GM06990 (cell line): ENCODE measurements at regions not wholly inside any gene's neighbourhood (a gene's known extent, or its start where the extent isn't known, plus 50 kb on each side); places are given as distances from the start of the nearest gene placed in this dataset.

Experiments
- DNase-seq: peaks from one replicate; pipeline ENCODE4 v3.0.0-alpha.2; 2011; ENCODE audit not compliant: insufficient read length; ENCODE audit errors: extremely low read depth
- H3K27me3 ChIP-seq: replicated peaks from 2 replicates; pipeline ENCODE4 v1.6.0; 2011; ENCODE audit warnings: low read length; ENCODE audit not compliant: control insufficient read depth, insufficient read depth
- H3K36me3 ChIP-seq: 2 replicates; pipeline ENCODE4 v1.5.1; 2011; ENCODE audit warnings: low read length; ENCODE audit not compliant: control insufficient read depth, insufficient read depth
- H3K4me3 ChIP-seq: replicated peaks from 2 replicates; pipeline ENCODE4 v1.5.1; 2011; ENCODE audit warnings: low read depth, mild to moderate bottlenecking, control low read depth, low read length
- CTCF ChIP-seq: IDR thresholded peaks from 2 replicates; pipeline ENCODE4 v1.5.1; 2011; ENCODE audit warnings: low read length, control low read depth, mild to moderate bottlenecking, inconsistent platforms; ENCODE audit not compliant: insufficient read depth, poor library complexity, severe bottlenecking

GRCh38 chr5:54630738-54631359 is 113.3 kb downstream of the SNX18 start:
- Histone ChIP-seq H3K36me3 (no peaks in the 10 kb centered on the region), H3K4me3 (no peak overlapping the region), H3K27me3 (no peaks in the 10 kb centered on the region; the same call in none of the 2 replicates)
- no peak for DNase-seq
- TF ChIP-seq CTCF, result no peak

- no peaks in the 10 kb centered on the region for H3K36me3 ChIP-seq
- H3K4me3 ChIP-seq, result no peak overlapping the region
- no peaks in the 10 kb centered on the region; the same call in none of the 2 replicates for H3K27me3 ChIP-seq
- no peak for TF ChIP-seq CTCF
- DNase-seq, result no peak
Observed at GRCh38 chr5:54629115-54629514, 111.6 kb downstream of the SNX18 start.

GRCh38 chr5:54628050-54628449 is 110.5 kb downstream of the SNX18 start:
- no peaks in the 10 kb centered on the region for H3K36me3 ChIP-seq
- no peak overlapping the region for H3K4me3 ChIP-seq
- TF ChIP-seq CTCF, result no peak
- DNase-seq, result no peak
- no peaks in the 10 kb centered on the region; the same call in none of the 2 replicates for H3K27me3 ChIP-seq

- Histone ChIP-seq H3K4me3 (no peak overlapping the region), H3K27me3 (no peaks in the 10 kb centered on the region; the same call in none of the 2 replicates), H3K36me3 (no peaks in the 10 kb centered on the region)
- TF ChIP-seq CTCF, result no peak
- no peak for DNase-seq
Observed at GRCh38 chr5:54626407-54626806, 108.8 kb downstream of the SNX18 start.

- no peak overlapping the region for H3K4me3 ChIP-seq
- peaks cover 2% of the 10 kb centered on the region for H3K27me3 ChIP-seq
- DNase-seq, result no peak
- TF ChIP-seq CTCF, result no peak
- no peaks in the 10 kb centered on the region for H3K36me3 ChIP-seq
Observed at GRCh38 chr5:54624805-54625568, 107.4 kb downstream of the SNX18 start.
